Transverse colon (tissue), 4 donors: ENCODE measurements at regions not wholly inside any gene's neighbourhood (a gene's known extent, or its start where the extent isn't known, plus 50 kb on each side); places are given as distances from the start of the nearest gene placed in this dataset.

ENCODE experiments used
- POLR2A ChIP-seq: fragments of 450-650 bp; IDR thresholded peaks from one replicate; pipeline ENCODE4 v1.6.1; 2016; ENCODE audit warnings: antibody characterized with exemption, mild to moderate bottlenecking, moderate library complexity
- POLR2AphosphoS5 ChIP-seq, 3 donors: sonication (generic); formaldehyde crosslinking; IDR thresholded peaks; one replicate each; pipeline ENCODE4 v1.6.1; 2016; ENCODE audit warnings: antibody characterized with exemption in 3 of 3
- TF ChIP-seq, protein P1 (sequence below), 5 experiments: fragments of 200-600 bp in 3 of 5; fragments of 450-650 bp in 2 of 5; sonication (generic) in 3 of 5; IDR thresholded peaks; 1 replicate in 2 of 5; 2 replicates in 3 of 5; pipeline ENCODE4 v1.5.1; 2016 to 2017; ENCODE audit warnings: antibody characterized with exemption in 5 of 5, inconsistent platforms in 3 of 5, mild to moderate bottlenecking in 2 of 5, moderate library complexity in 1 of 5

DNA sequence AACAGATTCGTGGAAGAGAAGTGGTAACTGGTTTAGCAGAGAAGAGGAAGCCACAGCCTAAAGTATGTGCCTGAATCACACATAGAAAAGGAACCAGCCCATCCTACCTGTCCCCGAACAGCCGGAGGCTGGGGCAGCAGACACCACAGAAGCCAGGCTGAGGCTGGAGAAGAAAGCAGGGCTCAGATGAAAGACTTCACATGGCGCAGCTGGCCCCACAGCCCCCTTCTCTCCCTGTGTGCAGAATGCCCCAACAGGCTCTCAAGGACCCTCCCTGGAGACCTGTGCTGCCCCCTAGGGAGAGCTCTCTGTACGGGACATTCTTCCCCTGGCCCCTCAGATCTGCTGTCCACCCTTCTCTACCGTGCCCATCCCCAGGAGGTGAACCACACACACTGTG is 83.5 kb upstream of the RAB12 start:
- TF ChIP-seq, protein P1, sequence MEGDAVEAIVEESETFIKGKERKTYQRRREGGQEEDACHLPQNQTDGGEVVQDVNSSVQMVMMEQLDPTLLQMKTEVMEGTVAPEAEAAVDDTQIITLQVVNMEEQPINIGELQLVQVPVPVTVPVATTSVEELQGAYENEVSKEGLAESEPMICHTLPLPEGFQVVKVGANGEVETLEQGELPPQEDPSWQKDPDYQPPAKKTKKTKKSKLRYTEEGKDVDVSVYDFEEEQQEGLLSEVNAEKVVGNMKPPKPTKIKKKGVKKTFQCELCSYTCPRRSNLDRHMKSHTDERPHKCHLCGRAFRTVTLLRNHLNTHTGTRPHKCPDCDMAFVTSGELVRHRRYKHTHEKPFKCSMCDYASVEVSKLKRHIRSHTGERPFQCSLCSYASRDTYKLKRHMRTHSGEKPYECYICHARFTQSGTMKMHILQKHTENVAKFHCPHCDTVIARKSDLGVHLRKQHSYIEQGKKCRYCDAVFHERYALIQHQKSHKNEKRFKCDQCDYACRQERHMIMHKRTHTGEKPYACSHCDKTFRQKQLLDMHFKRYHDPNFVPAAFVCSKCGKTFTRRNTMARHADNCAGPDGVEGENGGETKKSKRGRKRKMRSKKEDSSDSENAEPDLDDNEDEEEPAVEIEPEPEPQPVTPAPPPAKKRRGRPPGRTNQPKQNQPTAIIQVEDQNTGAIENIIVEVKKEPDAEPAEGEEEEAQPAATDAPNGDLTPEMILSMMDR (IDR thresholded peaks at IDR 0.05) = no peak
- TF ChIP-seq POLR2AphosphoS5 (IDR thresholded peaks at IDR 0.05) (no peak), POLR2A (no peak)
